Stimulated activated CD8-positive, alpha-beta memory T cell treated with anti-CD3 and anti-CD28 coated beads, Interleukin-7, amount 100 ng/mL, for 48 hours (primary cell): ENCODE measurements at regions not wholly inside any gene's neighbourhood (a gene's known extent, or its start where the extent isn't known, plus 50 kb on each side); places are given as distances from the start of the nearest gene placed in this dataset.
"Not testable (repeated sequence)": the region's sequence is repeated elsewhere in the genome, so short reads cannot be mapped to it uniquely, and the experiment has no call there.

Experiments used
- DNase-seq, 2 donors: peaks; one replicate each; pipeline ENCODE4 v3.0.0-alpha.2; 2020; ENCODE audit warnings: low read depth in 1 of 2; ENCODE audit errors: extremely low read depth in 1 of 2

- no peak for DNase-seq
These were observed 890.9 kb upstream of the TENM4 start for GRCh38 chr11:80331694-80332093.

- DNase-seq, result no peak
These were observed 889.4 kb upstream of the TENM4 start for GRCh38 chr11:80330264-80330663.

GRCh38 chr11:80328774-80329173 lies 887.9 kb upstream of the TENM4 start:
- DNase-seq, result no peak

GRCh38 chr11:80327956-80328614 lies 887.3 kb upstream of the TENM4 start:
- no peak for DNase-seq

- no peak for DNase-seq
These were observed 881.0 kb upstream of the TENM4 start for GRCh38 chr11:80321786-80322185.

- DNase-seq, result no peak
These were observed 879.9 kb upstream of the TENM4 start for GRCh38 chr11:80320765-80321164.

- no peak for DNase-seq
These were observed 879.4 kb upstream of the TENM4 start for GRCh38 chr11:80320226-80320625.

GRCh38 chr11:80317612-80318011 lies 876.8 kb upstream of the TENM4 start:
- DNase-seq, result no peak

- DNase-seq, result no peak
These were observed 874.4 kb upstream of the TENM4 start for GRCh38 chr11:80315200-80315599.

- DNase-seq, result no peak
These were observed 868.5 kb upstream of the TENM4 start for GRCh38 chr11:80309301-80309700.

GRCh38 chr11:80307676-80308075 lies 866.8 kb upstream of the TENM4 start:
- no peak for DNase-seq

GRCh38 chr11:80297858-80298632 lies 857.2 kb upstream of the TENM4 start:
- DNase-seq, result no peak

- DNase-seq, result no peak
These were observed 852.5 kb upstream of the TENM4 start for GRCh38 chr11:80293293-80293692.

GRCh38 chr11:80284946-80285785 lies 844.3 kb upstream of the TENM4 start:
- DNase-seq, result no peak

GRCh38 chr11:80282643-80283042 lies 841.8 kb upstream of the TENM4 start:
- no peak for DNase-seq

GRCh38 chr11:80281194-80281593 lies 840.4 kb upstream of the TENM4 start:
- DNase-seq, result no peak

- no peak for DNase-seq
These were observed 839.9 kb upstream of the TENM4 start for GRCh38 chr11:80280737-80281136.

GRCh38 chr11:80261776-80262175 lies 820.9 kb upstream of the TENM4 start:
- DNase-seq, result no peak

GRCh38 chr11:80257319-80258015 lies 816.6 kb upstream of the TENM4 start:
- not testable (repeated sequence) for DNase-seq

- DNase-seq, result no peak
These were observed 814.2 kb upstream of the TENM4 start for GRCh38 chr11:80255021-80255420.

- DNase-seq, result no peak
These were observed 800.9 kb upstream of the TENM4 start for GRCh38 chr11:80241766-80242165.
